ENCODE measurements at regions not wholly inside any gene's neighbourhood (a gene's known extent, or its start where the extent isn't known, plus 50 kb on each side); places are given as distances from the start of the nearest gene placed in this dataset.

DNA sequence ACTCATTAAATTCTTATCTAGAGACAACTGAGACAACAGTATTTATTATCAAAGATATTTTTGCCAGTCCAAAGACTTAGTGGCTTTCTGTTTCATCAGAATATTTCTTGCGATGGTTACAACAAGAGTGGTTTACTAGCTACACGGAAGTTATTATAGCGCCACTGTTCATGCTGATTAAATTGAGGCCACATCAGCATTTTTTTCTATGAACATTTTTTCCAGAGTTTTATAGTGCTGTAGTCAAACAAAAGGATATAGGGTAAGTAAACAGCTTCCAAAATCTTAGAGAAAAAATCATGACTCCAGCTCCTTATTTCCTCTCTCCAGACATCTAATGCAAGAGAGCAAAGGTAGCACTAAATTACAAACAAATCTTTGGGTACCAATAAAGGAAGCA, 1264.4 kb downstream of the ZPLD1 start:
- DNase-seq (no peak), ATAC-seq (ENCODE audit: low read depth) (no peak)
- H3K9me3 Mint-ChIP-seq: no peaks in the 10 kb centered on the region
- POLR2A ChIA-PET: no interaction called here
- TF ChIP-seq, protein P1, sequence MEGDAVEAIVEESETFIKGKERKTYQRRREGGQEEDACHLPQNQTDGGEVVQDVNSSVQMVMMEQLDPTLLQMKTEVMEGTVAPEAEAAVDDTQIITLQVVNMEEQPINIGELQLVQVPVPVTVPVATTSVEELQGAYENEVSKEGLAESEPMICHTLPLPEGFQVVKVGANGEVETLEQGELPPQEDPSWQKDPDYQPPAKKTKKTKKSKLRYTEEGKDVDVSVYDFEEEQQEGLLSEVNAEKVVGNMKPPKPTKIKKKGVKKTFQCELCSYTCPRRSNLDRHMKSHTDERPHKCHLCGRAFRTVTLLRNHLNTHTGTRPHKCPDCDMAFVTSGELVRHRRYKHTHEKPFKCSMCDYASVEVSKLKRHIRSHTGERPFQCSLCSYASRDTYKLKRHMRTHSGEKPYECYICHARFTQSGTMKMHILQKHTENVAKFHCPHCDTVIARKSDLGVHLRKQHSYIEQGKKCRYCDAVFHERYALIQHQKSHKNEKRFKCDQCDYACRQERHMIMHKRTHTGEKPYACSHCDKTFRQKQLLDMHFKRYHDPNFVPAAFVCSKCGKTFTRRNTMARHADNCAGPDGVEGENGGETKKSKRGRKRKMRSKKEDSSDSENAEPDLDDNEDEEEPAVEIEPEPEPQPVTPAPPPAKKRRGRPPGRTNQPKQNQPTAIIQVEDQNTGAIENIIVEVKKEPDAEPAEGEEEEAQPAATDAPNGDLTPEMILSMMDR (IDR thresholded peaks at IDR 0.05): no peak
- H3K4me3 Mint-ChIP-seq: no peak overlapping the region
- intact Hi-C loops (cut with micrococcal nuclease): no loop called here
- no peak overlapping the region for H3K27ac Mint-ChIP-seq
- no peaks in the 10 kb centered on the region for H3K27me3 Mint-ChIP-seq
- H3K36me3 Mint-ChIP-seq (ENCODE audit: low read depth): no peaks in the 10 kb centered on the region
- CTCF ChIA-PET: no interaction called here
- no peaks in the 10 kb centered on the region for H3K4me1 Mint-ChIP-seq

- POLR2A ChIA-PET: no interaction called here
- H3K27me3 Mint-ChIP-seq: no peaks in the 10 kb centered on the region
- CTCF ChIA-PET: no interaction called here
- TF ChIP-seq, protein P1 (IDR thresholded peaks at IDR 0.05): no peak
- H3K4me3 Mint-ChIP-seq: no peak overlapping the region
- no peak overlapping the region for H3K27ac Mint-ChIP-seq
- ATAC-seq (ENCODE audit: low read depth) (no peak), DNase-seq (no peak)
- H3K4me1 Mint-ChIP-seq: no peaks in the 10 kb centered on the region
- H3K9me3 Mint-ChIP-seq: no peaks in the 10 kb centered on the region
- H3K36me3 Mint-ChIP-seq (ENCODE audit: low read depth): no peaks in the 10 kb centered on the region
- intact Hi-C loops (cut with micrococcal nuclease): no loop called here
Observed at GRCh38 chr3:103705641-103706040, 1270.8 kb downstream of the ZPLD1 start.

GRCh38 chr3:103706671-103707070, 1271.9 kb downstream of the ZPLD1 start:
- H3K27ac Mint-ChIP-seq: no peak overlapping the region
- ChIA-PET CTCF (no interaction called here), POLR2A (no interaction called here)
- H3K27me3 Mint-ChIP-seq: no peaks in the 10 kb centered on the region
- no peak overlapping the region for H3K4me3 Mint-ChIP-seq
- intact Hi-C loops (cut with micrococcal nuclease): no loop called here
- H3K4me1 Mint-ChIP-seq: no peaks in the 10 kb centered on the region
- no peak for ATAC-seq (ENCODE audit: low read depth)
- H3K36me3 Mint-ChIP-seq (ENCODE audit: low read depth): no peaks in the 10 kb centered on the region
- no peaks in the 10 kb centered on the region for H3K9me3 Mint-ChIP-seq
- TF ChIP-seq, protein P1 (IDR thresholded peaks at IDR 0.05): no peak
- DNase-seq: no peak

DNA sequence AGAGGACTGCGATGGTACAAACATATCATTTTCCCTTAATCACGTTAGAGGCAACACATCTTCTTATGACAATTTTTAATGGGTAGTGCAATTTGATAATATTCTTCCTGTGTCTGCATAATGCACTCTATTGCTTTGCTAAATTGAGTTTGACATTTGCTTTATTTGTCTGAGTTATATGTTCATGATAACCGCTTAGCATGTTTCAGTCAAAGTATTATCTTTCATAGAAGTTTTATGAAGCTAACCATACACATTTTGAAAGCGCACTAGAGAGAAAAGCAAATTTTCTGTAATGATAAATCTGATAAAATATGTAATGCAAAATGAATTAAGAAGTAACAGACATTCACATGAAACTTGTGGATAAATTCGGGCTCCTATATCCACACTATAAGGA, 1276.9 kb downstream of the ZPLD1 start:
- ATAC-seq (ENCODE audit: low read depth) (no peak), DNase-seq (no peak)
- Mint-ChIP-seq H3K4me3 (no peak overlapping the region), H3K9me3 (no peaks in the 10 kb centered on the region), H3K27ac (no peak overlapping the region), H3K27me3 (no peaks in the 10 kb centered on the region), H3K4me1 (no peaks in the 10 kb centered on the region), H3K36me3 (ENCODE audit: low read depth) (no peaks in the 10 kb centered on the region)
- TF ChIP-seq, protein P1 (IDR thresholded peaks at IDR 0.05): no peak
- ChIA-PET CTCF (no interaction called here), POLR2A (no interaction called here)
- intact Hi-C loops (cut with micrococcal nuclease): no loop called here

GRCh38 chr3:103712320-103713008, 1277.6 kb downstream of the ZPLD1 start:
- H3K27ac Mint-ChIP-seq: no peak overlapping the region
- H3K27me3 Mint-ChIP-seq: no peaks in the 10 kb centered on the region
- no peak for ATAC-seq (ENCODE audit: low read depth)
- DNase-seq: no peak
- H3K36me3 Mint-ChIP-seq (ENCODE audit: low read depth): no peaks in the 10 kb centered on the region
- TF ChIP-seq, protein P1 (IDR thresholded peaks at IDR 0.05): no peak
- POLR2A ChIA-PET: no interaction called here
- H3K4me3 Mint-ChIP-seq: no peak overlapping the region
- H3K4me1 Mint-ChIP-seq: no peaks in the 10 kb centered on the region
- CTCF ChIA-PET: no interaction called here
- intact Hi-C loops (cut with micrococcal nuclease): no loop called here
- no peaks in the 10 kb centered on the region for H3K9me3 Mint-ChIP-seq
